PFSK-1 (cell line): ENCODE measurements at regions not wholly inside any gene's neighbourhood (a gene's known extent, or its start where the extent isn't known, plus 50 kb on each side); places are given as distances from the start of the nearest gene placed in this dataset.

Source experiments
- FOXP2 ChIP-seq: optimal IDR thresholded peaks from 2 replicates; pipeline ENCODE3; 2011; ENCODE audit warnings: borderline replicate concordance, control low read depth, inconsistent platforms; ENCODE audit not compliant: insufficient read depth; ENCODE audit errors: extremely low read length, extremely low read depth
- POLR2AphosphoS5 ChIP-seq: IDR thresholded peaks from 2 replicates; pipeline ENCODE4 v1.6.1; 2012; ENCODE audit warnings: low read depth, mild to moderate bottlenecking, control low read depth, low read length, moderate library complexity
- SIN3A ChIP-seq: IDR thresholded peaks from 2 replicates; pipeline ENCODE4 v1.6.1; 2012; ENCODE audit warnings: mild to moderate bottlenecking, low read length, moderate library complexity, borderline replicate concordance; ENCODE audit not compliant: insufficient read depth
- TAF1 ChIP-seq: IDR thresholded peaks from 2 replicates; pipeline ENCODE4 v1.6.1; 2012; ENCODE audit warnings: low read length, control low read depth, borderline replicate concordance; ENCODE audit not compliant: insufficient read depth
- TF ChIP-seq, protein P1 (sequence below), 2 experiments: IDR thresholded peaks; 2 replicates each; pipeline versions ENCODE4 v1.6.1 to v1.8.0; 2011 to 2012; ENCODE audit warnings: low read depth in 2 of 2, low read length in 2 of 2, control low read depth in 1 of 2, inconsistent platforms in 1 of 2, mild to moderate bottlenecking in 1 of 2, moderate library complexity in 1 of 2; ENCODE audit not compliant: insufficient read depth in 1 of 2

- TF ChIP-seq, protein P1, sequence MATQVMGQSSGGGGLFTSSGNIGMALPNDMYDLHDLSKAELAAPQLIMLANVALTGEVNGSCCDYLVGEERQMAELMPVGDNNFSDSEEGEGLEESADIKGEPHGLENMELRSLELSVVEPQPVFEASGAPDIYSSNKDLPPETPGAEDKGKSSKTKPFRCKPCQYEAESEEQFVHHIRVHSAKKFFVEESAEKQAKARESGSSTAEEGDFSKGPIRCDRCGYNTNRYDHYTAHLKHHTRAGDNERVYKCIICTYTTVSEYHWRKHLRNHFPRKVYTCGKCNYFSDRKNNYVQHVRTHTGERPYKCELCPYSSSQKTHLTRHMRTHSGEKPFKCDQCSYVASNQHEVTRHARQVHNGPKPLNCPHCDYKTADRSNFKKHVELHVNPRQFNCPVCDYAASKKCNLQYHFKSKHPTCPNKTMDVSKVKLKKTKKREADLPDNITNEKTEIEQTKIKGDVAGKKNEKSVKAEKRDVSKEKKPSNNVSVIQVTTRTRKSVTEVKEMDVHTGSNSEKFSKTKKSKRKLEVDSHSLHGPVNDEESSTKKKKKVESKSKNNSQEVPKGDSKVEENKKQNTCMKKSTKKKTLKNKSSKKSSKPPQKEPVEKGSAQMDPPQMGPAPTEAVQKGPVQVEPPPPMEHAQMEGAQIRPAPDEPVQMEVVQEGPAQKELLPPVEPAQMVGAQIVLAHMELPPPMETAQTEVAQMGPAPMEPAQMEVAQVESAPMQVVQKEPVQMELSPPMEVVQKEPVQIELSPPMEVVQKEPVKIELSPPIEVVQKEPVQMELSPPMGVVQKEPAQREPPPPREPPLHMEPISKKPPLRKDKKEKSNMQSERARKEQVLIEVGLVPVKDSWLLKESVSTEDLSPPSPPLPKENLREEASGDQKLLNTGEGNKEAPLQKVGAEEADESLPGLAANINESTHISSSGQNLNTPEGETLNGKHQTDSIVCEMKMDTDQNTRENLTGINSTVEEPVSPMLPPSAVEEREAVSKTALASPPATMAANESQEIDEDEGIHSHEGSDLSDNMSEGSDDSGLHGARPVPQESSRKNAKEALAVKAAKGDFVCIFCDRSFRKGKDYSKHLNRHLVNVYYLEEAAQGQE (IDR thresholded peaks at IDR 0.05; ENCODE audit: insufficient read depth in 1 of 2, low read depth in 2 of 2, low read length in 2 of 2), result no peak
- no peak for TF ChIP-seq POLR2AphosphoS5
- TF ChIP-seq SIN3A, result no peak
- TF ChIP-seq TAF1, result no peak
- no peak for TF ChIP-seq FOXP2
Measured at GRCh38 chr18:42374961-42375360, 419.9 kb downstream of the PIK3C3 start.
